ENCODE measurements at regions not wholly inside any gene's neighbourhood (a gene's known extent, or its start where the extent isn't known, plus 50 kb on each side); places are given as distances from the start of the nearest gene placed in this dataset.

DNA sequence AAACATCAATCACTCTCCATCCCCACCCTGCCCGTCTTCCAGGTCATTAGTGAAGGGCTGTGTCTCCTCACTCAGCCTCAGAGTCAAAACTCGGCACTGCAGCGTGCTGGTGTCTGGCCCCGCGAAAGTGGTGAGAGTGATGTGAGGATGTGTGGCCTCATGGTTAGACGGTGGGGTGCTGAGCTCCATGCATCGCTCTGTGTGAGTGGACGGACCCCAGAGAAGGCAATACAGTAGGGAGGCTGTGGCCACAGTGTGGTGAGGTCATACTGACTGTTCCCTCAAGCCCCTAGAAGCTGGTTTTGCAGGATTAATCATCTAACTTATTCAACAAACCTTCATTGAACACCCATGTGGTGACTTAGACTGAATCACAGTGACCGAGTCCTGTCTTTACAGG lies 329.9 kb upstream of the AJAP1 start:
- in situ Hi-C loops (cut with HindIII; ENCODE audit: low pct_ligation_motif_present, low sequenced_read_pairs) = no loop called here
- no peak overlapping the region for H3K27ac ChIP-seq
- no peaks in the 10 kb centered on the region for H3K36me3 ChIP-seq (replicated peaks)
- TF ChIP-seq, protein P1, sequence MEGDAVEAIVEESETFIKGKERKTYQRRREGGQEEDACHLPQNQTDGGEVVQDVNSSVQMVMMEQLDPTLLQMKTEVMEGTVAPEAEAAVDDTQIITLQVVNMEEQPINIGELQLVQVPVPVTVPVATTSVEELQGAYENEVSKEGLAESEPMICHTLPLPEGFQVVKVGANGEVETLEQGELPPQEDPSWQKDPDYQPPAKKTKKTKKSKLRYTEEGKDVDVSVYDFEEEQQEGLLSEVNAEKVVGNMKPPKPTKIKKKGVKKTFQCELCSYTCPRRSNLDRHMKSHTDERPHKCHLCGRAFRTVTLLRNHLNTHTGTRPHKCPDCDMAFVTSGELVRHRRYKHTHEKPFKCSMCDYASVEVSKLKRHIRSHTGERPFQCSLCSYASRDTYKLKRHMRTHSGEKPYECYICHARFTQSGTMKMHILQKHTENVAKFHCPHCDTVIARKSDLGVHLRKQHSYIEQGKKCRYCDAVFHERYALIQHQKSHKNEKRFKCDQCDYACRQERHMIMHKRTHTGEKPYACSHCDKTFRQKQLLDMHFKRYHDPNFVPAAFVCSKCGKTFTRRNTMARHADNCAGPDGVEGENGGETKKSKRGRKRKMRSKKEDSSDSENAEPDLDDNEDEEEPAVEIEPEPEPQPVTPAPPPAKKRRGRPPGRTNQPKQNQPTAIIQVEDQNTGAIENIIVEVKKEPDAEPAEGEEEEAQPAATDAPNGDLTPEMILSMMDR (IDR thresholded peaks at IDR 0.05; ENCODE audit: low read depth, low read length, missing control alignments) = no peak
- no peak for DNase-seq
- H3K27me3 ChIP-seq (replicated peaks) = no peaks in the 10 kb centered on the region
- no peak overlapping the region for H3K4me3 ChIP-seq (ENCODE audit: low read depth, low read length)

DNA sequence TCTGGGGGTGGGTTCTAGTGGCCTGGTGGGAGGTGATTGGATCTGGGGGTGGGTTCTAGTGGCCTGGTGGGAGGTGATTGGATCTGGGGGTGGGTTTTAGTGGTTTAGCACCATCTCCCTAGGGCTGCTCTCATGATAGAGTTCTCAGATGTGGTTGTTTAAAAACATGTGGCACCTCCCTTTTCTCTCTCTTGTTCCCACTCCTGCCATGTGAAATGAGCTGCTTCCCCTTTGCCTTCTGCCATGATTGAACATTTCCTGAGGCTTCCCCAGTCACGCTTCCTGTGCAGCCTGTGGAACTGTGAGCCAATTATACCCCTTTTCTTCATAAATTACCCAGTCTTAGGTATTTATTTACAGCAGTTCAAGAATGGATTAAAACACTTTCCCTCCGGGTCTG lies 327.3 kb upstream of the AJAP1 start:
- in situ Hi-C loops (cut with HindIII; ENCODE audit: low pct_ligation_motif_present, low sequenced_read_pairs) = no loop called here
- Histone ChIP-seq H3K27ac (no peak overlapping the region), H3K27me3 (replicated peaks) (no peaks in the 10 kb centered on the region), H3K36me3 (replicated peaks) (no peaks in the 10 kb centered on the region), H3K4me3 (ENCODE audit: low read depth, low read length) (no peak overlapping the region)
- TF ChIP-seq, protein P1 (IDR thresholded peaks at IDR 0.05; ENCODE audit: low read depth, low read length, missing control alignments) = no peak
- DNase-seq = no peak

DNA sequence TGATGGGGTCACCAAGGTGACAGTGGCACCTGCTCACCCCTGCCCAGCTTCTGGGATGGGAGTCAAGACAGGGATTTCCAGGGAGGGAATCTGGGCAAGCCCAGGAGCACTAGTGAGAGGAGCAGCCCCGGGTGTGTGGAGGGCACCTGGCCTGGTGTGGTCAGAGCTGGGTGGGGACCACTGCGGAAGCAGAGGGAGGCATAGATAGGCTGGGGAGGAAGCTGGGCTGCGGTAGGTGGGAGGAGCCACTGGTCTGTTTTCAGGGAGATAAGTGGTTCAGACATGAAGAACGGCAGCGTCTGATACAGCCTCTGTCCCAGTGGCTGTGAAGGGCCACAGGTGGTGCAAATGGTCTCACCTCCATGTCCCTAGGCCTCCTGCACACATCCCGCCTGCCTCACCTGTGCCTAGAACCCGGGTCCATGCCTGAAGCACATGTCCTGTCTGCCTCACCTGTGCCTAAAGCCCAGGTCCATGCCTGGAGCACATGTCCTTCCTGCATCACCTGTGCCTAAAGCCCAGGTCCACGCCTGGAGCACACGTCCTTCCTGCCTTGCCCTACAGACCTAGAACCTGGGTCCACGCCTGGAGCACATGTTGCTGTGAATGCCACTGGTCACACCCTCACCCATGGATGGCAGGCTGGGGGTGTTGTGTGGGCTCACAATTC lies 325.9 kb upstream of the AJAP1 start:
- in situ Hi-C loops (cut with HindIII; ENCODE audit: low pct_ligation_motif_present, low sequenced_read_pairs) = no loop called here
- H3K4me3 ChIP-seq (ENCODE audit: low read depth, low read length) = no peak overlapping the region
- no peak overlapping the region for H3K27ac ChIP-seq
- H3K36me3 ChIP-seq (replicated peaks) = no peaks in the 10 kb centered on the region
- H3K27me3 ChIP-seq (replicated peaks) = no peaks in the 10 kb centered on the region
- DNase-seq = no peak
- TF ChIP-seq, protein P1 (IDR thresholded peaks at IDR 0.05; ENCODE audit: low read depth, low read length, missing control alignments) = no peak

DNA sequence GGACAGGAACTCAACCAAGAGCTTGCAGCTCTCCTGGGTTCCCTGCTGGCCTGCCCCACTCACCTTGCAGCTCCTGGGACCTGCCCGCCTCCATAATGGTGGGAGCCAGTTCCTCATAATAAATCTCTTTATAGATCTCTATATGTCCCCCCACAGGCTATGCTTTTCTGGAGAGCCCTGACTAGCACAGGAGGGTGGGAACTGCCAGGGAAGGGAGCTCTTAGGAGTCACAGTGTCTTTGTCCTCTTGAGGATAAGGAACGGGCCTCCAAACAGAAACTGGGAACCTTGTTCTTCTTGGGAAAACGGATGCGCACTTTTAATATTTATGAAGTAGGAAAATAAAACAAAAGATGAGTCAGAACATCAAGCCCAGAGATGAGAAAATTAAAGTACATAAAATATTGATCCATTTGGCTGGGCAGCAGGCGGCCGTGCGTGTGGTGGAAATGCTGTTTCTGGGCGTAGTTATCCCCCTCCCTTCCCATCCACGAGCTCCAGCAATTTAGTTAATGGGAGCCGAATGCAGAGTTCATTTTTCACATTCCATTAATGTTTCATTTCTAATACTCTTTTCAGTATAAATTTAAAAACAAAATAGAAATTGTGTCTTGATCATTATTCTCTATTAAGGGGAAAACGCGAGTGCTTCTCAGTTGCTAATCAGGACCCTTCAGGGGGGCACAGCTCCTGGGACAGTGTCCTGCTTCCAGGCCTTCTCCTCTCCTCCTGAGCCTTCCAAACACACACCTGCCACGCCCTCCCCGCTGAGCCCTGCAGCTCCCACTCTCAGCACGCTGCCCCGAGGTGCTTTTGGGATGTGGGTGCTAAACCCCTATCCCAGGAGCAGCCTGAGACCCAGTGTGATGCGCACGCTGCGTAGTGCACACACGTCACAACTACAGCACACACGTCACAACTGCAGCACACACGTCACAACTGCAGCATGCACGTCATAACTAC lies 323.3 kb upstream of the AJAP1 start:
- H3K27ac ChIP-seq = no peak overlapping the region
- no peak overlapping the region for H3K4me3 ChIP-seq (ENCODE audit: low read depth, low read length)
- no peaks in the 10 kb centered on the region for H3K36me3 ChIP-seq (replicated peaks)
- TF ChIP-seq, protein P1 (IDR thresholded peaks at IDR 0.05; ENCODE audit: low read depth, low read length, missing control alignments) = no peak
- H3K27me3 ChIP-seq (replicated peaks) = no peaks in the 10 kb centered on the region
- in situ Hi-C loops (cut with HindIII; ENCODE audit: low pct_ligation_motif_present, low sequenced_read_pairs) = no loop called here
- no peak for DNase-seq

DNA sequence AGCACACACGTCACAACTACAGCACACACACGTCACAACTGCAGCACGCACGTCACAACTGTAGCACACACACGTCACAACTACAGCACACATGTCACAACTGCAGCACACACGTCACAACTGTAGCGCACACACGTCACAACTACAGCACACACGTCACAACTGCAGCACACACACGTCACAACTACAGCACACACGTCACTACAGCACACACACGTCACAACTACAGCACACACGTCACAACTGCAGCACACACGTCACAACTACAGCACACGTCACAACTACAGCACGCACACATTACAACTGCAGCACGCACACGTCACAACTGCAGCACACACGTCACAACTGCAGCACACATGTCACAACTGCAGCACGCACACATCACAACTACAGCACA lies 322.6 kb upstream of the AJAP1 start:
- DNase-seq = no peak
- H3K4me3 ChIP-seq (ENCODE audit: low read depth, low read length) = no peak overlapping the region
- TF ChIP-seq, protein P1 (IDR thresholded peaks at IDR 0.05; ENCODE audit: low read depth, low read length, missing control alignments) = no peak
- in situ Hi-C loops (cut with HindIII; ENCODE audit: low pct_ligation_motif_present, low sequenced_read_pairs) = no loop called here
- no peaks in the 10 kb centered on the region for H3K27me3 ChIP-seq (replicated peaks)
- no peak overlapping the region for H3K27ac ChIP-seq
- no peaks in the 10 kb centered on the region for H3K36me3 ChIP-seq (replicated peaks)

Data from brain microvascular endothelial cell (primary cell).